ENCODE measurements at regions not wholly inside any gene's neighbourhood (a gene's known extent, or its start where the extent isn't known, plus 50 kb on each side); places are given as distances from the start of the nearest gene placed in this dataset.

GRCh38 chr7:70994176-70994575, 137.8 kb upstream of the GALNT17 start:
- no peak for FAIRE-seq

GRCh38 chr7:70997261-70997660, 134.7 kb upstream of the GALNT17 start:
- FAIRE-seq: no peak

- FAIRE-seq: no peak
Observed at GRCh38 chr7:71005109-71005508, 126.8 kb upstream of the GALNT17 start.

- no peak for FAIRE-seq
Observed at GRCh38 chr7:71009636-71010035, 122.3 kb upstream of the GALNT17 start.

GRCh38 chr7:71015252-71015900, 116.6 kb upstream of the GALNT17 start:
- no peak for FAIRE-seq

- no peak for FAIRE-seq
Observed at GRCh38 chr7:71016401-71016800, 115.5 kb upstream of the GALNT17 start.

GRCh38 chr7:71017602-71018001, 114.3 kb upstream of the GALNT17 start:
- FAIRE-seq: no peak

- FAIRE-seq: no peak
Observed at GRCh38 chr7:71019706-71020105, 112.2 kb upstream of the GALNT17 start.

- no peak for FAIRE-seq
Observed at GRCh38 chr7:71021131-71021530, 110.8 kb upstream of the GALNT17 start.

GRCh38 chr7:71026680-71027079, 105.3 kb upstream of the GALNT17 start:
- FAIRE-seq: no peak

GRCh38 chr7:71034243-71034642, 97.7 kb upstream of the GALNT17 start:
- no peak for FAIRE-seq

GRCh38 chr7:71042591-71042990, 89.4 kb upstream of the GALNT17 start:
- FAIRE-seq: no peak

- no peak for FAIRE-seq
Observed at GRCh38 chr7:71050492-71050891, 81.5 kb upstream of the GALNT17 start.

GRCh38 chr7:71055504-71055903, 76.4 kb upstream of the GALNT17 start:
- FAIRE-seq: no peak

GRCh38 chr7:71077743-71078476, 54.0 kb upstream of the GALNT17 start:
- FAIRE-seq: no peak
